ENCODE measurements at regions not wholly inside any gene's neighbourhood (a gene's known extent, or its start where the extent isn't known, plus 50 kb on each side); places are given as distances from the start of the nearest gene placed in this dataset.
A peak's percentile ranks its signal among the peaks of the same experiment; 100 is the strongest.

- no peaks in the 10 kb centered on the region for H3K4me1 Mint-ChIP-seq (ENCODE audit: unreplicated experiment)
- no peak overlapping the region for H3K4me3 Mint-ChIP-seq
- no peak for TF ChIP-seq CTCF (conservative IDR thresholded peaks at IDR 0.05)
- H3K36me3 Mint-ChIP-seq = no peaks in the 10 kb centered on the region
- H3K27me3 Mint-ChIP-seq = peaks cover 3% of the 10 kb centered on the region
- no peak overlapping the region for H3K27ac Mint-ChIP-seq
- H3K9me3 Mint-ChIP-seq = no peaks in the 10 kb centered on the region
- no peak for DNase-seq (ENCODE audit: extremely low spot score, unreplicated experiment)
These were observed 546.8 kb downstream of the LRRC70 start for GRCh38 chr5:63125392-63125791.

- no peak for TF ChIP-seq CTCF (conservative IDR thresholded peaks at IDR 0.05)
- H3K36me3 Mint-ChIP-seq = no peaks in the 10 kb centered on the region
- no peak for DNase-seq (ENCODE audit: extremely low spot score, unreplicated experiment)
- H3K27me3 Mint-ChIP-seq = peaks cover 3% of the 10 kb centered on the region
- H3K9me3 Mint-ChIP-seq = no peaks in the 10 kb centered on the region
- no peaks in the 10 kb centered on the region for H3K4me1 Mint-ChIP-seq (ENCODE audit: unreplicated experiment)
- no peak overlapping the region for H3K4me3 Mint-ChIP-seq
- no peak overlapping the region for H3K27ac Mint-ChIP-seq
These were observed 545.6 kb downstream of the LRRC70 start for GRCh38 chr5:63124266-63124665.

GRCh38 chr5:63121471-63121870, 542.9 kb downstream of the LRRC70 start:
- TF ChIP-seq CTCF (conservative IDR thresholded peaks at IDR 0.05) = no peak
- H3K36me3 Mint-ChIP-seq = no peaks in the 10 kb centered on the region
- no peaks in the 10 kb centered on the region for H3K27me3 Mint-ChIP-seq
- H3K27ac Mint-ChIP-seq = peak overlapping the region; percentile 62
- H3K4me1 Mint-ChIP-seq (ENCODE audit: unreplicated experiment) = no peaks in the 10 kb centered on the region
- H3K9me3 Mint-ChIP-seq = no peaks in the 10 kb centered on the region
- no peak for DNase-seq (ENCODE audit: extremely low spot score, unreplicated experiment)
- no peak overlapping the region for H3K4me3 Mint-ChIP-seq

GRCh38 chr5:63118221-63118620, 539.6 kb downstream of the LRRC70 start:
- H3K4me1 Mint-ChIP-seq (ENCODE audit: unreplicated experiment) = no peaks in the 10 kb centered on the region
- H3K27me3 Mint-ChIP-seq = no peaks in the 10 kb centered on the region
- H3K4me3 Mint-ChIP-seq = no peak overlapping the region
- no peak overlapping the region for H3K27ac Mint-ChIP-seq
- H3K36me3 Mint-ChIP-seq = no peaks in the 10 kb centered on the region
- H3K9me3 Mint-ChIP-seq = no peaks in the 10 kb centered on the region
- no peak for DNase-seq (ENCODE audit: extremely low spot score, unreplicated experiment)
- no peak for TF ChIP-seq CTCF (conservative IDR thresholded peaks at IDR 0.05)

- no peaks in the 10 kb centered on the region for H3K27me3 Mint-ChIP-seq
- no peak overlapping the region for H3K4me3 Mint-ChIP-seq
- no peaks in the 10 kb centered on the region for H3K4me1 Mint-ChIP-seq (ENCODE audit: unreplicated experiment)
- DNase-seq (ENCODE audit: extremely low spot score, unreplicated experiment) = no peak
- no peak overlapping the region for H3K27ac Mint-ChIP-seq
- H3K36me3 Mint-ChIP-seq = no peaks in the 10 kb centered on the region
- H3K9me3 Mint-ChIP-seq = no peaks in the 10 kb centered on the region
- TF ChIP-seq CTCF (conservative IDR thresholded peaks at IDR 0.05) = no peak
These were observed 533.3 kb downstream of the LRRC70 start for GRCh38 chr5:63111891-63112290.

GRCh38 chr5:63101870-63102269, 523.3 kb downstream of the LRRC70 start:
- no peak for DNase-seq (ENCODE audit: extremely low spot score, unreplicated experiment)
- Mint-ChIP-seq H3K27me3 (no peaks in the 10 kb centered on the region), H3K27ac (no peak overlapping the region), H3K9me3 (no peaks in the 10 kb centered on the region), H3K4me3 (no peak overlapping the region), H3K36me3 (no peaks in the 10 kb centered on the region), H3K4me1 (ENCODE audit: unreplicated experiment) (peaks cover 11% of the 10 kb centered on the region)
- TF ChIP-seq CTCF (conservative IDR thresholded peaks at IDR 0.05) = no peak

Measured in type B pancreatic cell (in vitro differentiated cells).